ENCODE measurements at regions not wholly inside any gene's neighbourhood (a gene's known extent, or its start where the extent isn't known, plus 50 kb on each side); places are given as distances from the start of the nearest gene placed in this dataset.

GRCh38 chr5:105207066-105207465, 1644.5 kb upstream of the NUDT12 start:
- Histone ChIP-seq H3K4me1 (ENCODE audit: control insufficient read depth in 1 of 2, insufficient read depth in 2 of 2, low read depth in 1 of 2, low read length in 1 of 2) (no peaks in the 10 kb centered on the region), H4K20me1 (ENCODE audit: insufficient read depth) (no peaks in the 10 kb centered on the region), H3K27ac (ENCODE audit: low read depth in 2 of 2, low read length in 1 of 2) (no peak overlapping the region), H3F3A (replicated peaks; ENCODE audit: insufficient read depth) (no peaks in the 10 kb centered on the region), H2AFZ (ENCODE audit: low read depth) (no peak overlapping the region), H3K4me3 (ENCODE audit: low read depth in 2 of 2, low read length in 1 of 2) (no peak overlapping the region), H3K9ac (no peak overlapping the region), H3K27me3 (ENCODE audit: insufficient read depth) (no peaks in the 10 kb centered on the region), H3K9me2 (no peaks in the 10 kb centered on the region), H3K36me3 (replicated peaks in 1 of 2; ENCODE audit: control insufficient read depth in 1 of 2, insufficient read depth in 2 of 2, low read length in 1 of 2) (no peaks in the 10 kb centered on the region), H3K79me2 (ENCODE audit: insufficient read depth) (no peaks in the 10 kb centered on the region), H3K4me2 (no peak overlapping the region), H3K9me3 (no peaks in the 10 kb centered on the region)
- DNase-seq: no peak
- WGBS (ENCODE audit: low lambda C conversion rate): 79% methylated on average over 2 of the region's 2 CpGs
- ChIA-PET POLR2A (no interaction called here), CTCF (interaction anchor here (1.1 kb wide), 1 partner anchor 10 kb away, joined by 3 read pairs; no protein-coding TSS in a partner anchor)
- no peak for TF ChIP-seq TAF1 (IDR thresholded peaks at IDR 0.05; ENCODE audit: borderline replicate concordance, low read depth, low read length)
- TF ChIP-seq RCOR1 (IDR thresholded peaks at IDR 0.05; ENCODE audit: low read length): no peak
- no peak for TF ChIP-seq EP300 (IDR thresholded peaks at IDR 0.05; ENCODE audit: borderline replicate concordance in 1 of 2, low read depth in 1 of 2, low read length in 1 of 2)
- TF ChIP-seq ZBTB33 (IDR thresholded peaks at IDR 0.05; ENCODE audit: borderline replicate concordance, low read depth): no peak
- TF ChIP-seq CHD2 (IDR thresholded peaks at IDR 0.05; ENCODE audit: low read length, partially characterized antibody): no peak
- TF ChIP-seq, protein P1, sequence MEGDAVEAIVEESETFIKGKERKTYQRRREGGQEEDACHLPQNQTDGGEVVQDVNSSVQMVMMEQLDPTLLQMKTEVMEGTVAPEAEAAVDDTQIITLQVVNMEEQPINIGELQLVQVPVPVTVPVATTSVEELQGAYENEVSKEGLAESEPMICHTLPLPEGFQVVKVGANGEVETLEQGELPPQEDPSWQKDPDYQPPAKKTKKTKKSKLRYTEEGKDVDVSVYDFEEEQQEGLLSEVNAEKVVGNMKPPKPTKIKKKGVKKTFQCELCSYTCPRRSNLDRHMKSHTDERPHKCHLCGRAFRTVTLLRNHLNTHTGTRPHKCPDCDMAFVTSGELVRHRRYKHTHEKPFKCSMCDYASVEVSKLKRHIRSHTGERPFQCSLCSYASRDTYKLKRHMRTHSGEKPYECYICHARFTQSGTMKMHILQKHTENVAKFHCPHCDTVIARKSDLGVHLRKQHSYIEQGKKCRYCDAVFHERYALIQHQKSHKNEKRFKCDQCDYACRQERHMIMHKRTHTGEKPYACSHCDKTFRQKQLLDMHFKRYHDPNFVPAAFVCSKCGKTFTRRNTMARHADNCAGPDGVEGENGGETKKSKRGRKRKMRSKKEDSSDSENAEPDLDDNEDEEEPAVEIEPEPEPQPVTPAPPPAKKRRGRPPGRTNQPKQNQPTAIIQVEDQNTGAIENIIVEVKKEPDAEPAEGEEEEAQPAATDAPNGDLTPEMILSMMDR (IDR thresholded peaks at IDR 0.05): no peak
- TF ChIP-seq MAX (IDR thresholded peaks at IDR 0.05; ENCODE audit: low read depth): no peak
- TF ChIP-seq RFX5 (IDR thresholded peaks at IDR 0.05; ENCODE audit: low read length): no peak
- no peak for TF ChIP-seq FOXJ3 (CRISPR knock-in tag; IDR thresholded peaks at IDR 0.05)
- TF ChIP-seq, protein P2, sequence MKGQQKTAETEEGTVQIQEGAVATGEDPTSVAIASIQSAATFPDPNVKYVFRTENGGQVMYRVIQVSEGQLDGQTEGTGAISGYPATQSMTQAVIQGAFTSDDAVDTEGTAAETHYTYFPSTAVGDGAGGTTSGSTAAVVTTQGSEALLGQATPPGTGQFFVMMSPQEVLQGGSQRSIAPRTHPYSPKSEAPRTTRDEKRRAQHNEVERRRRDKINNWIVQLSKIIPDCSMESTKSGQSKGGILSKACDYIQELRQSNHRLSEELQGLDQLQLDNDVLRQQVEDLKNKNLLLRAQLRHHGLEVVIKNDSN (IDR thresholded peaks at IDR 0.05; ENCODE audit: borderline replicate concordance, low read depth): no peak
- no peak for TF ChIP-seq RXRA (IDR thresholded peaks at IDR 0.05; ENCODE audit: borderline replicate concordance, low read depth)
- no peak for TF ChIP-seq FOSL2 (IDR thresholded peaks at IDR 0.05; ENCODE audit: borderline replicate concordance, low read depth)
- no peak for TF ChIP-seq SMC3 (IDR thresholded peaks at IDR 0.05; ENCODE audit: low read depth, low read length)
- no peak for TF ChIP-seq MEF2A (IDR thresholded peaks at IDR 0.05; ENCODE audit: borderline replicate concordance, low read depth)
- TF ChIP-seq POLR2AphosphoS5 (IDR thresholded peaks at IDR 0.05; ENCODE audit: low read depth, low read length): no peak
- TF ChIP-seq SIN3A (IDR thresholded peaks at IDR 0.05; ENCODE audit: borderline replicate concordance, low read depth, low read length): no peak
- TF ChIP-seq, protein P3, sequence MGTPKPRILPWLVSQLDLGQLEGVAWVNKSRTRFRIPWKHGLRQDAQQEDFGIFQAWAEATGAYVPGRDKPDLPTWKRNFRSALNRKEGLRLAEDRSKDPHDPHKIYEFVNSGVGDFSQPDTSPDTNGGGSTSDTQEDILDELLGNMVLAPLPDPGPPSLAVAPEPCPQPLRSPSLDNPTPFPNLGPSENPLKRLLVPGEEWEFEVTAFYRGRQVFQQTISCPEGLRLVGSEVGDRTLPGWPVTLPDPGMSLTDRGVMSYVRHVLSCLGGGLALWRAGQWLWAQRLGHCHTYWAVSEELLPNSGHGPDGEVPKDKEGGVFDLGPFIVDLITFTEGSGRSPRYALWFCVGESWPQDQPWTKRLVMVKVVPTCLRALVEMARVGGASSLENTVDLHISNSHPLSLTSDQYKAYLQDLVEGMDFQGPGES (IDR thresholded peaks at IDR 0.05; ENCODE audit: low read depth, low read length): no peak
- TF ChIP-seq MXI1 (IDR thresholded peaks at IDR 0.05; ENCODE audit: low read depth, low read length): no peak
- no peak for TF ChIP-seq JUND (IDR thresholded peaks at IDR 0.05)
